HG02852 (cell line): ENCODE measurements at regions not wholly inside any gene's neighbourhood (a gene's known extent, or its start where the extent isn't known, plus 50 kb on each side); places are given as distances from the start of the nearest gene placed in this dataset.
"Not testable (repeated sequence)": the region's sequence is repeated elsewhere in the genome, so short reads cannot be mapped to it uniquely, and the experiment has no call there.

Experiments
- ATAC-seq: cut with Tn5 transposase; IDR thresholded peaks from one replicate; pipeline ENCODE4 v1.9.1; 2021; ENCODE audit warnings: mild to moderate bottlenecking, moderate library complexity; ENCODE audit not compliant: unreplicated experiment

- ATAC-seq, result not testable (repeated sequence)
These were observed 140.6 kb downstream of the NPIPB5 start for GRCh38 chr16:22651111-22651817.

DNA sequence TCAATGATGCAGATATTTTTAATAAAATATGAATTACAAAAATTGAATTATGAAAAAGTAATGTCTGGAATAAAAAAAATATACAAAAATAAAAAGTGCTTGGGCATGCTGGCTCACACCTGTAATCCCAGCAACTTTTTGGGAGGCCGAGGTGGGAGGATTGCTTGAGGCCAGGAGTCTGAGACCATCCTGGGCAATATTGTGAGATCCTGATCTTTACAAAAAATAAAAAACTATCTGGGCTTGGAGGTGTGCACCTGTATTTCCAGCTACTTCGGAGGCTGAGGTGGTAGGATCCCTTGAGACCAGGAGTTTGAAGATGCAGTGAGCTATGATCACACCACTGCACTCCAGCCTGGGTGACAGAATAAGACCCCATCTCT lies 141.8 kb downstream of the NPIPB5 start:
- no peak for ATAC-seq

GRCh38 chr16:22653876-22654275 lies 143.2 kb downstream of the NPIPB5 start:
- no peak for ATAC-seq

GRCh38 chr16:22656573-22656972 lies 145.9 kb downstream of the NPIPB5 start:
- ATAC-seq, result not testable (repeated sequence)

DNA sequence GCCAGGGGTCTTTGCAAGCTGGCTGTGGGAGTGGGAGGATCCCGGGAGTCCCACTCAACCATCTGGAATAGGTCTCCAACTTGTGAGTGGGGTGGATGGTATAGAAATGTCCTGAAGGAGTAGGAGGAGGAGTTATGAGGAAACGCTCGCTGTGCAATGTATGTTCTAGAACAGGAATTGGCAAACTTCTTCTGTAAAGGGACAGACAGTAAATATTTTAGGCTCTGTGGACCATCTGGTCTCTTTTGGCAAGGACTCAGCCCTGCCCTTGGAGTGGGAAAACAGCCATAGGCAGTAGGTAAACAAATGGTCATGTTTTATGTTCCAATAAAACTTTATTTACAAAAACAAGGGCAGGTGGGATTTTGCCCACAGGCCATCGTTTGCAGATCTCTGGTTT lies 149.2 kb downstream of the NPIPB5 start:
- ATAC-seq, result no peak

GRCh38 chr16:22660441-22661160 lies 149.9 kb downstream of the NPIPB5 start:
- ATAC-seq, result no peak

GRCh38 chr16:22661161-22661647 lies 150.5 kb downstream of the NPIPB5 start:
- ATAC-seq, result no peak

GRCh38 chr16:22662958-22663357 lies 151.0 kb upstream of the HS3ST2 start:
- not testable (repeated sequence) for ATAC-seq

GRCh38 chr16:22663389-22664064 lies 150.4 kb upstream of the HS3ST2 start:
- ATAC-seq, result no peak

DNA sequence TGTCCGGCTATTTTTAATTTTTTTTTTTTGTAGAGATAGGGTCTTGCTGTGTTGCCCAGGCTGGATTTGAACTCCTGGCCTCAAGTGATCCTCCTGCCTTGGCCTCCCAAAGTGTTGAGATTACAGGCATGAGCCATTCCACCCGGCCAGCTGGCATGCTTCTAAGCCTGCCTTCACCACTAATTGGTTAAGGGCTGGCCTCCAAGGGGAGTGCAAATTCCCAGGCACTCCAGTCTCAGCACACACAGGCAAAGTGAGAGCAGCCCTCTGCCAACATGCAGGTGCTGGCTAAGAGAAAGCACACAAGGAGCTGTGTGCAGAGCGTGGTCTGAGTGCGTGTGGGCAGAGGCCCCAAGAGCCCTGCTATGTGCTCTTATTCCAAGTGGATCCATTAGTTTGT lies 149.8 kb upstream of the HS3ST2 start:
- ATAC-seq, result no peak

- no peak for ATAC-seq
These were observed 149.4 kb upstream of the HS3ST2 start for GRCh38 chr16:22664561-22664997.

DNA sequence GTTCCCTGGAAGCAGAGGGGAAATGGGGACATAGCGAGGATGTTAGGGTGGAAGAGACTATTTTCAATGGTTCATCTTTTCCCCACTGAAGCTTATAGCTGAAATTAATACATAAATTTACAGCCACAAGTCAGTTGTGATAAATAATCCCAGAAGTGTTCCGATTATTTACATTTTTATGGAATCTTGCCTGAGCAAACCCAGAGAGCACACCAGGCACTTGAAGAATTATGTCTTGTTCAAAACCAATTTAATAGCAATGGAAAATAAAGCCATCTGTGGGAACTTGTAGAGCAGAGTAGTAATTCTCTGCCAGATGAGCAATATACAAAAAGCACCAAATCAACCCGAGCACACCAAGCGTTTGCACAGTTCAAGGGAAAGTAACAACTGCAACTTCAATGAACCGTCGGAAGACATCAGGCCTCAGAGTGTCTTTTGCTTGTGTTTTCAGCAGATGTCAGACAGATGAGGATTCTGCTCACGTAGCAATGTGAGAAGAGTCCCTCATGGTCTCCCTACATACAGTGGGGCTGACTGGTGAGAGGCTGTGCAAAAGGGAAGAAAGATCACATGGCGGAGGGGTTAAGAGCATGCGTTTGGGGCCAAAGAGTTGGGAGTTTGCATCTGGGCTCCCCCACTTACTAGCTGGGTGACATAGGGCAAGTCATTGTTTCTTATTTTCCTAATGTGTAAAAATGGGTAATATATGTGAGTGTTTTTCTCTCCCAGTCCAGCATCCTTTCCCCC lies 148.7 kb upstream of the HS3ST2 start:
- no peak for ATAC-seq

GRCh38 chr16:22665803-22666202 lies 148.2 kb upstream of the HS3ST2 start:
- no peak for ATAC-seq

DNA sequence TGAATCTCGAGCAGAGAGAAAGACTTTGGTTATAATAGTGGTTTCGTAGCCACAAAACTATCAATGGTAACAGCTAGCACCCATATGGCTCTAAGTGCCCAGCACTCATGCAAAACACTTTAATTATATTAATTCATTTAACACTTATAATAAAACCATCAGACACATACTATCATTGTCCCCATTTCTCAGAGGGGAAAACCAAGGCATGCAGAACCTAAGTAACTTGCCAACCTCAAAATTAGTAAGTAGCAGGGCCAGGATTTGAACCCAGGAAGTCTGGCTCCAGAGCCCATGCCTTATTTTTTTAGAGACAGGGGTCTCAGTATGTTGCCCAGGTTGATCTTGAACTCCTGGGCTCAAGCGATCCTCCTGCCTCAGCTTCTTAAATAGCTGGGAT lies 145.6 kb upstream of the HS3ST2 start:
- no peak for ATAC-seq

GRCh38 chr16:22670044-22670536 lies 143.9 kb upstream of the HS3ST2 start:
- no peak for ATAC-seq

DNA sequence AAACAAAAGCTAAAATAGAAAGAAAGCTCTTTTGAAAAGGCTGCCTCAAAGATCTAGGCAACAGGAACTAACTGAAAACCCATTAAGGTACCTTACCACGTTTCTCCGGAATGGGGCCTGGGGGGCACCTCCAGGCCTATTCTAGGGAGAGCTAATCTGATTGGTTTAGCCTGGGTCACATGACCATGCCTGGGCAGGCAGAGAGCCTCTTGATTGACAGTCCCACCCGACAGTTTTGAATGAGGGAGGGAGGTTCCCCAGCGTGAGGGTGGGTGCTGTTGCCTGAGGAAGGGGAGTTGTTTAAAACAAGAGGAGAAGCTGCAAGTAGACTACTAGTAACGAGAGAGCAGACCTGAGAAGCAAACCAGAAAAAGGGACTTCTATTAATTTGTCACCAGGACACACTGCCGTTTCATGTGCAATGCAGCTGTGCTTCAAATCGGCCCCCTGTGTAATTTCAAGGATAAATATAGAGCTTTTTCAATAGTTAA lies 143.4 kb upstream of the HS3ST2 start:
- no peak for ATAC-seq

GRCh38 chr16:22671301-22672076 lies 142.5 kb upstream of the HS3ST2 start:
- ATAC-seq, result no peak

GRCh38 chr16:22672830-22673210 lies 141.1 kb upstream of the HS3ST2 start:
- ATAC-seq, result no peak

DNA sequence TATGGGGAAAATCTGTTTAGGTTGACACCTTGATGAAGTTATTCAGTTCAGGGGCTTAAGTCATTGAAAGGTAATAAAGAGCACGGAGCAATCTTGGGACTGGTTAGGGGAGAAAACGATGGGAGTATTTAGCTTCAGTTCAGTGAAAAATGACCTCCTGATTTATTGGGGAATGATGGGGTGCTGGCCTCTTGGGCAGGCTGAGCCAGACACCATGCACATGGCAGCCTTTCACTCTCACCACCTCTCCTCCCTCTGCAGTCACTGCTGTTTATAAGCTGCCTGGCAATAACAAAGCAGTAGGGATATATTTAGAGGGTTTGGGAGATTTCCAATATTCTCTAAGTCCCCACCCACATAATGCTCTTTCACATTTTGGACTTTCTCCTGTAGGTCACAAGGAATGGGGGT lies 140.5 kb upstream of the HS3ST2 start:
- no peak for ATAC-seq

- ATAC-seq, result no peak
These were observed 139.2 kb upstream of the HS3ST2 start for GRCh38 chr16:22674832-22675191.
